ENCODE measurements at regions not wholly inside any gene's neighbourhood (a gene's known extent, or its start where the extent isn't known, plus 50 kb on each side); places are given as distances from the start of the nearest gene placed in this dataset.
"Not testable (repeated sequence)": the region's sequence is repeated elsewhere in the genome, so short reads cannot be mapped to it uniquely, and the experiment has no call there.

GRCh38 chr5:144028636-144029035, 141.8 kb downstream of the YIPF5 start:
- no peak overlapping the region for H3K4me3 Mint-ChIP-seq
- no peaks in the 10 kb centered on the region for H3K36me3 Mint-ChIP-seq
- H3K4me1 Mint-ChIP-seq: no peaks in the 10 kb centered on the region
- H3K27me3 Mint-ChIP-seq: peaks cover 7% of the 10 kb centered on the region
- no peaks in the 10 kb centered on the region for H3K9me3 Mint-ChIP-seq
- DNase-seq: no peak
- no peak overlapping the region for H3K27ac Mint-ChIP-seq

DNA sequence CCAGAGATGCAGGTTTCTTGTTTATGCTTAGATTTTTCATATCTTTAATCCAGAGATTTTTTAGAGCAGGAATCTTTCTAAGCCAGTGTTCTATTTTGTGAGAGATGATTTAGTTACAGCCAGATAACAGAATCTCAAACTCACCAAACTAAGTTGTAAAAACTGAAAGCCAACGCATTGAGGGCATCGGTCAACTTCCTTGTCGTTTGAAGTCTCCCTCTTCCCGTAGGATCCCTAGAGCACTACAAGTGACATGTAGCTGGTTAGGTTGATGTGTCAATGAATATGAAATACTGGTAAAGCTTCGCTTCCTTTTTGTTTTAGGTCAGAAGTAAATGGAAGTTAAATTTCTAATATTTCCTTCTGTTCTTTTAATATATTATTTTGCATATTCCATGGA, 139.6 kb downstream of the YIPF5 start:
- Mint-ChIP-seq H3K4me1 (no peaks in the 10 kb centered on the region), H3K4me3 (no peak overlapping the region), H3K36me3 (no peaks in the 10 kb centered on the region), H3K27me3 (peaks cover 12% of the 10 kb centered on the region), H3K27ac (no peak overlapping the region), H3K9me3 (no peaks in the 10 kb centered on the region)
- no peak for DNase-seq

GRCh38 chr5:144032375-144032774, 138.1 kb downstream of the YIPF5 start:
- Mint-ChIP-seq H3K27ac (no peak overlapping the region), H3K4me1 (no peaks in the 10 kb centered on the region)

GRCh38 chr5:144033486-144033885, 137.0 kb downstream of the YIPF5 start:
- Mint-ChIP-seq H3K36me3 (no peaks in the 10 kb centered on the region), H3K27me3 (peaks cover 23% of the 10 kb centered on the region), H3K9me3 (no peaks in the 10 kb centered on the region), H3K4me3 (no peak overlapping the region), H3K4me1 (no peaks in the 10 kb centered on the region), H3K27ac (no peak overlapping the region)
- no peak for DNase-seq

More at GRCh38 chr5:144032375-144032774, 138.1 kb downstream of the YIPF5 start:
- H3K4me3 Mint-ChIP-seq: no peak overlapping the region
- no peak for DNase-seq
- peaks cover 22% of the 10 kb centered on the region for H3K27me3 Mint-ChIP-seq
- H3K9me3 Mint-ChIP-seq: no peaks in the 10 kb centered on the region
- H3K36me3 Mint-ChIP-seq: no peaks in the 10 kb centered on the region

- Mint-ChIP-seq H3K9me3 (no peaks in the 10 kb centered on the region), H3K27ac (no peak overlapping the region), H3K4me1 (no peaks in the 10 kb centered on the region), H3K27me3 (peaks cover 23% of the 10 kb centered on the region), H3K36me3 (no peaks in the 10 kb centered on the region), H3K4me3 (no peak overlapping the region)
- DNase-seq: no peak
Measured at GRCh38 chr5:144035046-144035740, 135.3 kb downstream of the YIPF5 start.

DNA sequence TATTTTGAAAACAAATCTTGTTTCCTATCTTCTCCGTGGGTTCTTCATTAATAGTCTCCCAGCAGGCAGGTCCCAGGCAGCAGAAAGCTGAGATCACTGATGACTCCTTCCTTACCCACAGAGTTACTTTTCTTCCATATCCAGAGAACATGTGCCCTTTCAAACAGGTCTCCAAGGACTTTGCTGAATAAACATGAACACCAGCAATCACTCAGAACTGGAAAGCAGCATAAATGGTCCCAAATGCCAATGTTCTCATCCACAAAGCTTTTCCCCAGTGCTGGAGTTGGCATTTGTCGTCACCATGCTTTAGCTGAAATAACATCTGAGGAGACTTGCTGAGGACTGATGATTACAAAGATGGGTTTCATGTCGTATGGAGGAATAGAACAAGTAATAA, 134.0 kb downstream of the YIPF5 start:
- Mint-ChIP-seq H3K27ac (no peak overlapping the region), H3K4me3 (no peak overlapping the region), H3K9me3 (no peaks in the 10 kb centered on the region), H3K36me3 (no peaks in the 10 kb centered on the region), H3K4me1 (no peaks in the 10 kb centered on the region), H3K27me3 (peaks cover 23% of the 10 kb centered on the region)
- no peak for DNase-seq

- H3K4me3 Mint-ChIP-seq: no peak overlapping the region
- H3K4me1 Mint-ChIP-seq: no peaks in the 10 kb centered on the region
- no peak overlapping the region for H3K27ac Mint-ChIP-seq
- no peaks in the 10 kb centered on the region for H3K9me3 Mint-ChIP-seq
- H3K36me3 Mint-ChIP-seq: no peaks in the 10 kb centered on the region
- no peak for DNase-seq
- H3K27me3 Mint-ChIP-seq: peaks cover 12% of the 10 kb centered on the region
Measured at GRCh38 chr5:144040615-144041305, 129.7 kb downstream of the YIPF5 start.

DNA sequence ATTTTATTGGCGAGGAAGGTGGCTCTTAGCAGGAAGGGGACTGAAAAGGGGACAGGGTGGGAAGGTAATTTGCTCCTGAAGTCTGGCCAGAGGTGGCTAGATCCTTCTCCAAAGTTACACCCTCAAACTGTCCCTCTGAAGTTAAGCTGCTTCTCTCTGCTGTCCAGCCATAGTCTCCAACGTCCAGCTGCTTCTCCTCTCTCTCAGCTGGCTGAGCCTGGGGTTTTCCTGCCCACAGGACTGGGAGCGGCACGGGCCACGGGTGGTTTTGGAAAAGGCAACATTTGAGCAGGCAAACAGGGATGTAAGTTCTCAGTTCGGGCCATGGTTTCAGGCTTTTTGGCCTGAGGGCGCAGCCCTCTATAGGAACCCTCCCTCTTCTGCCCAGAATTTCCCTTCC, 128.3 kb downstream of the YIPF5 start:
- no peak for DNase-seq
- Mint-ChIP-seq H3K36me3 (no peaks in the 10 kb centered on the region), H3K4me3 (no peak overlapping the region), H3K27me3 (peaks cover 3% of the 10 kb centered on the region), H3K9me3 (no peaks in the 10 kb centered on the region), H3K4me1 (no peaks in the 10 kb centered on the region), H3K27ac (no peak overlapping the region)

- Mint-ChIP-seq H3K4me3 (no peak overlapping the region), H3K27me3 (peaks cover 3% of the 10 kb centered on the region), H3K9me3 (no peaks in the 10 kb centered on the region), H3K4me1 (no peaks in the 10 kb centered on the region), H3K36me3 (no peaks in the 10 kb centered on the region), H3K27ac (no peak overlapping the region)
- no peak for DNase-seq
Measured at GRCh38 chr5:144048259-144048856, 122.1 kb downstream of the YIPF5 start.

GRCh38 chr5:144055391-144055790, 115.1 kb downstream of the YIPF5 start:
- H3K4me1 Mint-ChIP-seq, H3K36me3 Mint-ChIP-seq, DNase-seq, H3K9me3 Mint-ChIP-seq, H3K27me3 Mint-ChIP-seq, H3K4me3 Mint-ChIP-seq, H3K27ac Mint-ChIP-seq: not testable (repeated sequence)

- not testable (repeated sequence) for H3K4me1 Mint-ChIP-seq, H3K27ac Mint-ChIP-seq, DNase-seq, H3K36me3 Mint-ChIP-seq, H3K4me3 Mint-ChIP-seq, H3K9me3 Mint-ChIP-seq, H3K27me3 Mint-ChIP-seq
Measured at GRCh38 chr5:144060091-144060490, 110.4 kb downstream of the YIPF5 start.

- Mint-ChIP-seq H3K9me3 (peaks cover 10% of the 10 kb centered on the region), H3K27me3 (peaks cover 4% of the 10 kb centered on the region), H3K4me1 (no peaks in the 10 kb centered on the region), H3K27ac (no peak overlapping the region), H3K4me3 (no peak overlapping the region), H3K36me3 (no peaks in the 10 kb centered on the region)
- DNase-seq: no peak
Measured at GRCh38 chr5:144060598-144060997, 109.9 kb downstream of the YIPF5 start.

DNA sequence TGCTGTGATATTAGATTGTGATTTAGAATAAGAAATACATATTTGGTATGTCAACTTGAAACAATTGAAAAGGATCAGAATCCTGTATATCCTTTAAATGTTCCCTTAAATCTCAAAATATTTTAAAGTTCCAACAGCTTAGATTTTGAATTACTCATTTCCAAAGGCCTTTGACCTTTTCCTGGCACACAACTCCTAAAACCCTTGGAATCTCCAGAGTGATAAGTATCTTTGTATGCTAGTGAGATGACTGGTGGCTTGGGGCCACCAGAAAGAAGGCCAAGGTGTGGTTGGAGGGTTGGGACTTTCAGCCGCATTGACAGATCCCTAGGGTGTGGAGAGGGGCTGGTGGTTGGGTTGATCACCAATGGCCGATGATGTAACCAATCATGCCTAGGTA, 104.7 kb downstream of the YIPF5 start:
- Mint-ChIP-seq H3K36me3 (no peaks in the 10 kb centered on the region), H3K4me1 (no peaks in the 10 kb centered on the region), H3K9me3 (peaks cover under 1% of the 10 kb centered on the region), H3K27me3 (no peaks in the 10 kb centered on the region), H3K4me3 (no peak overlapping the region), H3K27ac (no peak overlapping the region)
- DNase-seq: no peak

GRCh38 chr5:144072518-144072927, 97.9 kb downstream of the YIPF5 start:
- Mint-ChIP-seq H3K27ac (no peak overlapping the region), H3K9me3 (peaks cover 3% of the 10 kb centered on the region), H3K36me3 (peaks cover 3% of the 10 kb centered on the region), H3K4me1 (no peaks in the 10 kb centered on the region), H3K4me3 (no peak overlapping the region), H3K27me3 (peaks cover 17% of the 10 kb centered on the region)
- no peak for DNase-seq

DNA sequence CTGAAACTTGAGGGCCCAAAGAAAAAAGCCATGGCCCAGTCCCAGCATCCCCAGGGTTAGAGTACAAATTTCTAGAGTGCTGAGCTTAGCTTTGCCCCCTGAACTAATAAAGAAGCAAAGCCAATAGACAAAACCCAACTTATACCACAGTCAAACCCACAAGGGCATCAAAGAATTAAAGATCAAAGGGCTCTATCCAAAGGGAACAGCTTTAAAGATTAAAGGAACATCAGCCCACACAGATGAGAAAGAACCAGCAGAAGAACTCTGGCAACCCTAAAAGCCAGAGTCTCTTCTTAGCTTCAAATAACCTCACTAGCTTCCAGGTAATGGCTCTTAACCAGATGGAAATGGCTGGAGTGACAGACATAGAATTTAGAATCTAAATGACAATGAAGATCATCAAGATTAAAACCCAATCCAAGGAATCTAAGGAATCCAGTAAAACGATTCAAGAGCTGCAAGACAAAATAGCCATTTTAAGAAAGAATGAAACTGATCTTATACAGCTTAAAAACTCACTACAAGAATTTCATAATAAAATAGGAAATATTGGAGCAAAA, 93.9 kb downstream of the YIPF5 start:
- H3K4me1 Mint-ChIP-seq: no peaks in the 10 kb centered on the region
- H3K27ac Mint-ChIP-seq: no peak overlapping the region
- peaks cover 3% of the 10 kb centered on the region for H3K36me3 Mint-ChIP-seq
- no peak for DNase-seq
- H3K4me3 Mint-ChIP-seq: no peak overlapping the region
- peaks cover 11% of the 10 kb centered on the region for H3K9me3 Mint-ChIP-seq
- H3K27me3 Mint-ChIP-seq: peaks cover 21% of the 10 kb centered on the region

Measured in activated naive CD8-positive, alpha-beta T cell treated with anti-CD3 and anti-CD28 coated beads for 36 hours (primary cell).